Stomach (tissue), 8 donors: ENCODE measurements at regions not wholly inside any gene's neighbourhood (a gene's known extent, or its start where the extent isn't known, plus 50 kb on each side); places are given as distances from the start of the nearest gene placed in this dataset.

ENCODE experiments used
- DNase-seq, 2 donors: peaks; one replicate each; pipeline versions ENCODE4 v3.0.0 to v3.0.0-alpha.2; 2013 to 2019
- H3K27ac ChIP-seq, 5 donors: fragments of 200-600 bp in 4 of 5; sonication (generic) in 4 of 5; one replicate each; pipeline ENCODE4 v1.5.1; 2013 to 2019; ENCODE audit warnings: mild to moderate bottlenecking in 1 of 5, moderate library complexity in 1 of 5
- H3K27me3 ChIP-seq, 3 donors: fragments of 200-600 bp; sonication (generic); one replicate each; pipeline ENCODE4 v1.5.1; 2017 to 2019; ENCODE audit warnings: mixed run types in 1 of 3
- H3K36me3 ChIP-seq, 4 donors: fragments of 200-600 bp; sonication (generic); 1 replicate in 3 of 4; 2 replicates in 1 of 4; pipeline ENCODE4 v1.5.1; 2016 to 2019
- H3K4me1 ChIP-seq, 4 donors: fragments of 200-600 bp; sonication (generic); one replicate each; pipeline ENCODE4 v1.5.1; 2016 to 2019
- H3K4me3 ChIP-seq, 4 donors: fragments of 200-600 bp; sonication (generic) in 3 of 4; one replicate each; pipeline ENCODE4 v1.5.1; 2016 to 2019; ENCODE audit warnings: mild to moderate bottlenecking in 1 of 4
- H3K9me3 ChIP-seq, 4 donors: fragments of 200-600 bp; sonication (generic); one replicate each; pipeline ENCODE4 v1.5.1; 2016 to 2019
- CTCF ChIP-seq, 7 experiments: fragments of 450-650 bp in 4 of 7; fragments of 200-600 bp in 3 of 7; sonication (generic) in 3 of 7; IDR thresholded peaks; one replicate each; pipeline ENCODE4 v1.5.1; 2016 to 2019; ENCODE audit warnings: antibody characterized with exemption in 7 of 7, control low read depth in 2 of 7, mild to moderate bottlenecking in 1 of 7
- EP300 ChIP-seq: sonication (generic); formaldehyde crosslinking; IDR thresholded peaks from one replicate; pipeline ENCODE4 v1.6.1; 2017; ENCODE audit warnings: antibody characterized with exemption
- POLR2A ChIP-seq, 4 donors: fragments of 450-650 bp; IDR thresholded peaks; one replicate each; pipeline ENCODE4 v1.6.1; 2016; ENCODE audit warnings: antibody characterized with exemption in 4 of 4, control low read depth in 2 of 4, mild to moderate bottlenecking in 1 of 4, moderate library complexity in 1 of 4
- POLR2AphosphoS5 ChIP-seq, 3 donors: sonication (generic); formaldehyde crosslinking; IDR thresholded peaks; one replicate each; pipeline ENCODE4 v1.6.1; 2016; ENCODE audit warnings: antibody characterized with exemption in 3 of 3
- WGBS, 5 donors: extraction: QIAGEN DNeasy Blood & Tissue Kit in 3 of 5; methylation state at CpG; one replicate each; pipeline versions ENCODE4 v1.1.5 to v1.1.7; 2013 to 2018; 5-methylcytosine and 5-hydroxymethylcytosine counted together
- intact Hi-C: fragments of 100-400 bp; cut with DNase I; formaldehyde crosslinking; loops from one replicate; pipeline ENCODE4 v1.15.1; 2023; ENCODE audit warnings: low total_unique reads
- donor health status: healthy with polysubstance abuse.
- donor health status: Bipolar disorder and iron deficiency.
- donor health status: healthy.

- no peak for DNase-seq
- 9 to 24% (median 17%) methylated on average over 1 of the region's 1 CpG for WGBS, 5 donors
- no peaks in the 10 kb centered on the region for H3K36me3 ChIP-seq
- H3K9me3 ChIP-seq = peaks cover 0 to 9% (median 0%) of the 10 kb centered on the region in 4 donors
- peaks cover 0 to 14% (median 6%) of the 10 kb centered on the region in 4 donors for H3K4me1 ChIP-seq
- H3K27ac ChIP-seq = no peak overlapping the region
- H3K4me3 ChIP-seq = no peak overlapping the region
- TF ChIP-seq EP300 (no peak), CTCF (IDR thresholded peaks at IDR 0.05) (no peak), POLR2AphosphoS5 (IDR thresholded peaks at IDR 0.05) (no peak), POLR2A (IDR thresholded peaks at IDR 0.05) (no peak)
- no peaks in the 10 kb centered on the region for H3K27me3 ChIP-seq
- intact Hi-C loops = no loop called here
Measured at GRCh38 chr14:84750284-84750683, 779.7 kb upstream of the FLRT2 start.

GRCh38 chr14:84750763-84751554, 779.0 kb upstream of the FLRT2 start:
- WGBS, 5 donors = 23 to 46% (median 29%) methylated on average over 10 of the region's 10 CpGs
- no peak overlapping the region for H3K27ac ChIP-seq
- intact Hi-C loops = no loop called here
- H3K36me3 ChIP-seq = no peaks in the 10 kb centered on the region
- H3K27me3 ChIP-seq = no peaks in the 10 kb centered on the region
- peaks cover 0 to 9% (median 0%) of the 10 kb centered on the region in 4 donors for H3K9me3 ChIP-seq
- peak overlapping the region in 2 of 4 donors; percentile 9 for H3K4me3 ChIP-seq
- peaks cover 0 to 14% (median 6%) of the 10 kb centered on the region in 4 donors for H3K4me1 ChIP-seq
- TF ChIP-seq EP300 = no peak
- TF ChIP-seq CTCF (IDR thresholded peaks at IDR 0.05) = no peak
- TF ChIP-seq POLR2A (IDR thresholded peaks at IDR 0.05) = no peak
- no peak for TF ChIP-seq POLR2AphosphoS5 (IDR thresholded peaks at IDR 0.05)
- DNase-seq = peak in 1 of 2 donors; percentile 9

- Histone ChIP-seq H3K27ac (no peak overlapping the region), H3K36me3 (no peaks in the 10 kb centered on the region), H3K4me1 (peaks cover 0 to 14% (median 6%) of the 10 kb centered on the region in 4 donors), H3K4me3 (no peak overlapping the region), H3K9me3 (peaks cover 0 to 9% (median 0%) of the 10 kb centered on the region in 4 donors), H3K27me3 (no peaks in the 10 kb centered on the region)
- DNase-seq = no peak
- TF ChIP-seq EP300 (no peak), CTCF (IDR thresholded peaks at IDR 0.05) (no peak), POLR2A (IDR thresholded peaks at IDR 0.05) (no peak), POLR2AphosphoS5 (IDR thresholded peaks at IDR 0.05) (no peak)
- whole genome bisulfite sequencing, 5 donors = 23 to 55% (median 38%) methylated on average over 3 of the region's 3 CpGs
- intact Hi-C loops = no loop called here
Measured at GRCh38 chr14:84751745-84752144, 778.2 kb upstream of the FLRT2 start.

- Histone ChIP-seq H3K27me3 (no peaks in the 10 kb centered on the region), H3K27ac (no peak overlapping the region), H3K36me3 (no peaks in the 10 kb centered on the region), H3K4me3 (no peak overlapping the region), H3K4me1 (no peaks in the 10 kb centered on the region), H3K9me3 (peaks cover 0 to 21% (median 3%) of the 10 kb centered on the region in 4 donors)
- no peak for TF ChIP-seq CTCF (IDR thresholded peaks at IDR 0.05)
- TF ChIP-seq POLR2AphosphoS5 (IDR thresholded peaks at IDR 0.05) = no peak
- TF ChIP-seq EP300 = no peak
- intact Hi-C loops = no loop called here
- WGBS, 5 donors = 61 to 81% (median 79%) methylated on average over 5 of the region's 5 CpGs
- DNase-seq = no peak
Measured at GRCh38 chr14:84760489-84761126, 769.3 kb upstream of the FLRT2 start.
